Vagina (tissue), 2 donors: ENCODE measurements at regions not wholly inside any gene's neighbourhood (a gene's known extent, or its start where the extent isn't known, plus 50 kb on each side); places are given as distances from the start of the nearest gene placed in this dataset.

ENCODE experiments used
- DNase-seq, 2 donors: peaks; one replicate each; pipeline ENCODE4 v3.0.0-alpha.2; 2017; ENCODE audit errors: extremely low spot score in 2 of 2
- H3K27ac ChIP-seq: fragments of 200-600 bp; sonication (generic); one replicate; pipeline ENCODE4 v1.5.1; 2019
- H3K27me3 ChIP-seq: fragments of 200-600 bp; sonication (generic); one replicate; pipeline ENCODE4 v1.5.1; 2019
- H3K36me3 ChIP-seq, 2 donors: fragments of 200-600 bp; sonication (generic); one replicate each; pipeline ENCODE4 v1.5.1; 2017 to 2019
- H3K4me1 ChIP-seq: fragments of 200-600 bp; sonication (generic); one replicate; pipeline ENCODE4 v1.5.1; 2019
- H3K4me3 ChIP-seq, 2 donors: fragments of 200-600 bp; sonication (generic); 1 replicate in 1 of 2; 2 replicates in 1 of 2; pipeline ENCODE4 v1.5.1; 2016 to 2019
- H3K9me3 ChIP-seq: fragments of 200-600 bp; sonication (generic); one replicate; pipeline ENCODE4 v1.5.1; 2019
- POLR2A ChIP-seq, 2 donors: fragments of 450-650 bp; IDR thresholded peaks; one replicate each; pipeline ENCODE4 v1.6.1; 2017; ENCODE audit warnings: antibody characterized with exemption in 2 of 2, mild to moderate bottlenecking in 2 of 2, moderate library complexity in 2 of 2
- POLR2AphosphoS5 ChIP-seq, 2 donors: sonication (generic); formaldehyde crosslinking; IDR thresholded peaks; one replicate each; pipeline ENCODE4 v1.9.0; 2017; ENCODE audit warnings: antibody characterized with exemption in 2 of 2, mild to moderate bottlenecking in 2 of 2, low read depth in 1 of 2; ENCODE audit not compliant: insufficient read depth in 1 of 2
- intact Hi-C: fragments of 100-400 bp; cut with DNase I; formaldehyde crosslinking; loops from one replicate; pipeline ENCODE4 v1.15.1; 2023
- TF ChIP-seq, protein P1 (sequence below), 3 experiments: fragments of 450-650 bp in 2 of 3; fragments of 200-600 bp in 1 of 3; sonication (generic) in 1 of 3; IDR thresholded peaks; one replicate each; pipeline ENCODE4 v1.5.1; 2017 to 2019; ENCODE audit warnings: antibody characterized with exemption in 3 of 3, mild to moderate bottlenecking in 2 of 3, moderate library complexity in 2 of 3

GRCh38 chr2:142332196-142332595, 201.4 kb upstream of the LRP1B start:
- DNase-seq: no peak
- Histone ChIP-seq H3K27ac (no peak overlapping the region), H3K9me3 (no peaks in the 10 kb centered on the region), H3K36me3 (no peaks in the 10 kb centered on the region), H3K27me3 (no peaks in the 10 kb centered on the region), H3K4me3 (no peak overlapping the region), H3K4me1 (no peaks in the 10 kb centered on the region)
- TF ChIP-seq POLR2AphosphoS5 (IDR thresholded peaks at IDR 0.05; ENCODE audit: insufficient read depth in 1 of 2, low read depth in 1 of 2) (no peak), POLR2A (IDR thresholded peaks at IDR 0.05) (no peak)
- TF ChIP-seq, protein P1, sequence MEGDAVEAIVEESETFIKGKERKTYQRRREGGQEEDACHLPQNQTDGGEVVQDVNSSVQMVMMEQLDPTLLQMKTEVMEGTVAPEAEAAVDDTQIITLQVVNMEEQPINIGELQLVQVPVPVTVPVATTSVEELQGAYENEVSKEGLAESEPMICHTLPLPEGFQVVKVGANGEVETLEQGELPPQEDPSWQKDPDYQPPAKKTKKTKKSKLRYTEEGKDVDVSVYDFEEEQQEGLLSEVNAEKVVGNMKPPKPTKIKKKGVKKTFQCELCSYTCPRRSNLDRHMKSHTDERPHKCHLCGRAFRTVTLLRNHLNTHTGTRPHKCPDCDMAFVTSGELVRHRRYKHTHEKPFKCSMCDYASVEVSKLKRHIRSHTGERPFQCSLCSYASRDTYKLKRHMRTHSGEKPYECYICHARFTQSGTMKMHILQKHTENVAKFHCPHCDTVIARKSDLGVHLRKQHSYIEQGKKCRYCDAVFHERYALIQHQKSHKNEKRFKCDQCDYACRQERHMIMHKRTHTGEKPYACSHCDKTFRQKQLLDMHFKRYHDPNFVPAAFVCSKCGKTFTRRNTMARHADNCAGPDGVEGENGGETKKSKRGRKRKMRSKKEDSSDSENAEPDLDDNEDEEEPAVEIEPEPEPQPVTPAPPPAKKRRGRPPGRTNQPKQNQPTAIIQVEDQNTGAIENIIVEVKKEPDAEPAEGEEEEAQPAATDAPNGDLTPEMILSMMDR (IDR thresholded peaks at IDR 0.05): no peak
- intact Hi-C loops: no loop called here

DNA sequence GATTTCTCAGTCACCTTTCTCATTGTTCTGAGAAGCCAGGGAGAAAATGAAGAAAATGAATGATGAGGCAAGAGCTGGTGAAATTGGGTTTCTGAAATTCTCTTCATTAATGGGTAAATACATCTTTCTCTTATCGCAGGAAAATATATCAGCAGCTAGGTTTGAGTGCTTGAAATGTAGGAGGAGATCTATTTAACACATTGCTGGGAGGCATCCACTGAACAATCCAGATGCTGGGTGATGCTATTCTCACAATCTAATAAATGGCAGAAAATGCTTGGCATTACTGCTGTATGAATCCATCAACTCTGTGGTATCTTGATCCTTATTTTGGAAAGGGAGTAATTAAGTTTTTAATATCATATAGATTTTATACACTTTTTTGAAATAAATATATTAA, 199.6 kb upstream of the LRP1B start:
- Histone ChIP-seq H3K27ac (no peak overlapping the region), H3K4me1 (no peaks in the 10 kb centered on the region), H3K9me3 (no peaks in the 10 kb centered on the region), H3K27me3 (no peaks in the 10 kb centered on the region), H3K4me3 (no peak overlapping the region), H3K36me3 (no peaks in the 10 kb centered on the region)
- TF ChIP-seq POLR2AphosphoS5 (IDR thresholded peaks at IDR 0.05; ENCODE audit: insufficient read depth in 1 of 2, low read depth in 1 of 2) (no peak), POLR2A (IDR thresholded peaks at IDR 0.05) (no peak)
- TF ChIP-seq, protein P1 (IDR thresholded peaks at IDR 0.05): no peak
- DNase-seq: no peak
- intact Hi-C loops: no loop called here

DNA sequence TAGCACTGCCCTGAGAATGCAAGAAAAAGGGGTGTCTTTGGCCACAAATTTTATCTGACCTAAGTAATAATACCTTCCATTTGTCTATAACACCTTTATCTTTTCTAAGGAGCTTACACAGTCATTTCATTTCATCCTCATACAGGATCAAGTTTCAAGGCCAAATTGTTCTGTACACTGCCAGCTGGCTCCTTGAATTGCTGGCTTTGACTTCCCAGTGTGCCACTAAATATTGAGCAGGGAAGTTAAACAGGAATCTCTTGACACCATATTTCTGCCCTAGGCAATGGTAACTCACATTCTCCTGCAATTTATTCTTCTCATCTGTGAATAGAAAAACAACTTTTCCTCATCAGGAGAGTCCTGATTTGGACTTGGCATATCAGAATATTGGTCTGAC, 195.1 kb upstream of the LRP1B start:
- Histone ChIP-seq H3K36me3 (no peaks in the 10 kb centered on the region), H3K4me1 (no peaks in the 10 kb centered on the region), H3K9me3 (no peaks in the 10 kb centered on the region), H3K27me3 (no peaks in the 10 kb centered on the region), H3K4me3 (no peak overlapping the region), H3K27ac (no peak overlapping the region)
- intact Hi-C loops: no loop called here
- no peak for DNase-seq
- no peak for TF ChIP-seq POLR2A (IDR thresholded peaks at IDR 0.05)
- no peak for TF ChIP-seq POLR2AphosphoS5 (IDR thresholded peaks at IDR 0.05; ENCODE audit: insufficient read depth in 1 of 2, low read depth in 1 of 2)
- TF ChIP-seq, protein P1 (IDR thresholded peaks at IDR 0.05): no peak

- H3K4me3 ChIP-seq: no peak overlapping the region
- DNase-seq: no peak
- H3K36me3 ChIP-seq: no peaks in the 10 kb centered on the region
- H3K27me3 ChIP-seq: no peaks in the 10 kb centered on the region
- TF ChIP-seq POLR2A (IDR thresholded peaks at IDR 0.05): no peak
- no peak for TF ChIP-seq POLR2AphosphoS5 (IDR thresholded peaks at IDR 0.05; ENCODE audit: insufficient read depth in 1 of 2, low read depth in 1 of 2)
- H3K9me3 ChIP-seq: no peaks in the 10 kb centered on the region
- intact Hi-C loops: no loop called here
- no peaks in the 10 kb centered on the region for H3K4me1 ChIP-seq
- no peak overlapping the region for H3K27ac ChIP-seq
Observed at GRCh38 chr2:142323206-142323605, 192.4 kb upstream of the LRP1B start.

DNA sequence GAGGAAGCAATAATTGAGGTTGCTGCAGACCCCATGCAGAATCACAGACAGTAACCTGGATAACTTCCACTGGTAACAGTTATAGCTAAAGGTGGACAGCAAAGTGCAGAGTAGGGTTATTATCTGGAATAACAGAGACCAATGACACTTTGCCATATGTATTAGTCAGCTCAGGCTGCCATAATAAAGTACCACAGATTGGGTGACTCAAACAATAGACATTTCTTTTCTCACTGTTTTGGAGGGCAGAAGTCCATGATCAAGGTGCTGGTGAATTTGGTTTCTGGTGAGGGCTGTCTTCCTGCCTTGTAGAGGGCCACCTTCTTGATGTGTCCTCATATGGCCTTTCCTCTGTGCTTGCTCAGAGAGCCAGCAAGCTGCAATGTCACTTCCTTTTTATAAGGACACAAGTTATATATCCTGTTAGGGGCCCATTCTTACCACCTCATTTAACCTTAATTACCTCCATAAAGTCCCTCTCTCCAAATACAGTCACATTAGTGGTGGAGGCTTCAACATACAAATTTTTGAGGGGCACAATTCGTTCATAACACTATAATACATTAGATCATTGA, 191.0 kb upstream of the LRP1B start:
- Histone ChIP-seq H3K36me3 (no peaks in the 10 kb centered on the region), H3K4me1 (no peaks in the 10 kb centered on the region), H3K27me3 (no peaks in the 10 kb centered on the region), H3K9me3 (no peaks in the 10 kb centered on the region), H3K4me3 (no peak overlapping the region), H3K27ac (no peak overlapping the region)
- DNase-seq: no peak
- TF ChIP-seq, protein P1 (IDR thresholded peaks at IDR 0.05): no peak
- no peak for TF ChIP-seq POLR2A (IDR thresholded peaks at IDR 0.05)
- TF ChIP-seq POLR2AphosphoS5 (IDR thresholded peaks at IDR 0.05; ENCODE audit: insufficient read depth in 1 of 2, low read depth in 1 of 2): no peak
- intact Hi-C loops: no loop called here
